ENCODE measurements at regions not wholly inside any gene's neighbourhood (a gene's known extent, or its start where the extent isn't known, plus 50 kb on each side); places are given as distances from the start of the nearest gene placed in this dataset.

- H3K9me2 ChIP-seq (ENCODE audit: insufficient read depth): no peaks in the 10 kb centered on the region
- H3K9ac ChIP-seq (ENCODE audit: low read length): no peak overlapping the region
- H3K9me3 ChIP-seq (ENCODE audit: control insufficient read depth in 1 of 2, insufficient read depth in 1 of 2, low read depth in 1 of 2, low read length in 2 of 2): no peaks in the 10 kb centered on the region
- H3K4me3 ChIP-seq (replicated peaks in 1 of 2; ENCODE audit: low read depth in 1 of 2, low read length in 2 of 2): no peak overlapping the region
- no peaks in the 10 kb centered on the region for H3K4me1 ChIP-seq (ENCODE audit: control insufficient read depth in 1 of 2, insufficient read depth in 2 of 2, low read length in 2 of 2)
- ChIA-PET RAD21 (ENCODE audit: low non-redundant PET in 1 of 2, low total read pairs in 2 of 2, uncharacterized antibody in 2 of 2, unreplicated experiment in 2 of 2) (no interaction called here), CTCF (no interaction called here), POLR2A (no interaction called here)
- intact Hi-C loops (cut with micrococcal nuclease): no loop called here
- no TSS peak for BruUV-seq (replicated peaks)
- no peaks in the 10 kb centered on the region for H4K20me1 ChIP-seq (ENCODE audit: insufficient read depth)
- no peak overlapping the region for H3K4me2 ChIP-seq (ENCODE audit: low read length)
- no peak overlapping the region for H2AFZ ChIP-seq (ENCODE audit: low read depth, low read length, poor library complexity, severe bottlenecking)
- H3K27me3 ChIP-seq (ENCODE audit: insufficient read depth, low read length): no peaks in the 10 kb centered on the region
- no peak overlapping the region for H3K27ac ChIP-seq (ENCODE audit: low read depth, low read length)
- no peaks in the 10 kb centered on the region for H3K36me3 ChIP-seq (ENCODE audit: control insufficient read depth in 1 of 2, insufficient read depth in 2 of 2, low read length in 2 of 2)
- ATAC-seq (no peak), DNase-seq (ENCODE audit: low read depth, low spot score) (no peak)
- no peaks in the 10 kb centered on the region for H3K79me2 ChIP-seq (ENCODE audit: insufficient read depth, low read length)
- TF ChIP-seq REST (IDR thresholded peaks at IDR 0.05; ENCODE audit: low read depth) (no peak), SIN3A (IDR thresholded peaks at IDR 0.05; ENCODE audit: low read depth) (no peak), EZH2 (IDR thresholded peaks at IDR 0.05) (no peak), FOSL1 (IDR thresholded peaks at IDR 0.05; ENCODE audit: low read depth) (no peak), CEBPB (IDR thresholded peaks at IDR 0.05; ENCODE audit: low read depth) (no peak), JUND (IDR thresholded peaks at IDR 0.05) (no peak), ATF3 (IDR thresholded peaks at IDR 0.05) (no peak), EZH2phosphoT487 (IDR thresholded peaks at IDR 0.05; ENCODE audit: borderline replicate concordance) (no peak), SRF (IDR thresholded peaks at IDR 0.05; ENCODE audit: low read depth) (no peak), ZFX (IDR thresholded peaks at IDR 0.05) (no peak), RAD21 (IDR thresholded peaks at IDR 0.05; ENCODE audit: low read depth) (no peak), EGR1 (IDR thresholded peaks at IDR 0.05; ENCODE audit: low read depth) (no peak), SP1 (IDR thresholded peaks at IDR 0.05; ENCODE audit: low read depth) (no peak)
- TF ChIP-seq, protein P1, sequence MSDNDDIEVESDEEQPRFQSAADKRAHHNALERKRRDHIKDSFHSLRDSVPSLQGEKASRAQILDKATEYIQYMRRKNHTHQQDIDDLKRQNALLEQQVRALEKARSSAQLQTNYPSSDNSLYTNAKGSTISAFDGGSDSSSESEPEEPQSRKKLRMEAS (IDR thresholded peaks at IDR 0.05): no peak
These were observed 292.5 kb downstream of the ATP23 start for GRCh38 chr12:58233886-58234285.
